T47D (cell line): ENCODE measurements at regions not wholly inside any gene's neighbourhood (a gene's known extent, or its start where the extent isn't known, plus 50 kb on each side); places are given as distances from the start of the nearest gene placed in this dataset.
"Not testable (repeated sequence)": the region's sequence is repeated elsewhere in the genome, so short reads cannot be mapped to it uniquely, and the experiment has no call there.

Experiments
- DNase-seq, 2 experiments: peaks; one replicate each; pipeline versions ENCODE4 v3.0.0 to v3.0.0-alpha.2; 2011 to 2012; ENCODE audit warnings: low read depth in 1 of 2, low spot score in 1 of 2
- JUND ChIP-seq: IDR thresholded peaks from 2 replicates; pipeline ENCODE4 v1.6.1; 2012; ENCODE audit warnings: low read depth
- in situ Hi-C: cut with HindIII; loops from 2 replicates; pipeline ENCODE4 v1.10.0; 2016; ENCODE audit warnings: low sequenced_read_pairs, low pct_unique_long_range_greater_than_20kb

DNA sequence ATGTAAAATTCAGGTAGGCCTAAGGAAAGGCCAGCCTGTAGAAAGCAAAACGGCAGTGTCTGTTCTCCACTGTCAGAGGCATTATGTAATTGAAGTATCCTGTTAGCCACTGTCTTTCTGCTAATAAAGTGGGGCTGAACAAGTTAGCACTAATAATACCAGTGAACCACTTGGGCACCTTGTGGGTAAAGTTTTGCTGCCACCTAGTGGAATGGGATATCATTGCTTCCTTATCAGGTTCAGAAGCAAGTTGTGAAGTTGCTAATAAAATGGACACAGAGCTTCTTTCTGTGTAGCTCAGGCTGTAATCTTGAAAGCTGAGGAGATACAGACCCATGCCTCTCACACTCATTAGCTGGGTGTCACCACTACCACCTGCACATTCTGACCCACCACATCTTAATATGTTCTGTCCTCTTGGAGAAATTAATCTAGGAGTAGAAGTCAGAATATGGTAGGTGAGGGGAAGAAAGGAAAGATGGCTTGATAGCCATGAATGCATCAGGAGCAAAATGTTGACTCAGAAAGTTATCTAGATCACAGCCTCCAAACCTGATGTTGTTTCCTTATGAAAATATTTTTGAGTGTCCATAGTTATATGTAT, 175.1 kb downstream of the SEPTIN7 start:
- TF ChIP-seq JUND, result no peak
- in situ Hi-C loops, result no loop called here
- DNase-seq, result peak; percentile 66 to 86

DNA sequence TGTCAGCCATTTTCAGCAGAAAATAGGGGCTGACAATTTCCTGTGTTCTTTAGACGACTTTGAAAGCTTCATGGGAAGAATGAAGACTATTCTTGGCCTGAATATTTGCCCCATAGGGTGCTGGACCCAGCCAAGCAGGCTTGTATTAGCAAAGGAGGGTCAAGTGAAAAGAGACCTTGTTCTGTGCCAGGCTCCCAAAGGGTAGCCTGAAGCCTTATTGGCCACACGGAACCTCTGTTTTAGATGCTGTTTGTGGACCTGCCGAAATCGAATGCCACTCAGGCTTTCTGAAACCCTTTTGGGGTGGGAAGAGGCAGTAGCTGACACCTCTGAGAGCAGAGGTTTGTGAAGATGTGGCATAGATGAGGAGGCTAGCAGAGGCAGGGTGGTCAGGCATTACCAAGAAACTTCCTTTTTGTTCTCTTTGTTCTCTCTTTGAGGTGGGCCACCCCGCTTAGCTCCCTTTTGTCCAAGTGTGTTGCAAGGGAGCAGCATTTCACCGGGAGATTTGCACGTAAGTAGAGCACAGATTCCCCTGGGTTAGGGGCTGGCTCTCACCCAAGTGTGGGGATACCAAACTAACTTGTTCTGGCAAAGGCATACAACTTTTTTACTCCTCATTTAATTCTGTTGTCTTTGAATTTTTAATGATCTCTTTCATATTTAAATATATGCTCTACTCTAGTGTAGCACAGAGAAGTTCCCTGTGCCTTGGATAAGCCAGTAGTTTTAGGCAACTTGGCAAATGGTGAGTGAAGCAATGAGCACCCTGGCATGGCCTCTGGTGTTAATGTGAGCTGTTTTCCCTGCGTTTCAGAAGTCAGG, 174.0 kb upstream of the EEPD1 start:
- in situ Hi-C loops, DNase-seq: not testable (repeated sequence)

DNA sequence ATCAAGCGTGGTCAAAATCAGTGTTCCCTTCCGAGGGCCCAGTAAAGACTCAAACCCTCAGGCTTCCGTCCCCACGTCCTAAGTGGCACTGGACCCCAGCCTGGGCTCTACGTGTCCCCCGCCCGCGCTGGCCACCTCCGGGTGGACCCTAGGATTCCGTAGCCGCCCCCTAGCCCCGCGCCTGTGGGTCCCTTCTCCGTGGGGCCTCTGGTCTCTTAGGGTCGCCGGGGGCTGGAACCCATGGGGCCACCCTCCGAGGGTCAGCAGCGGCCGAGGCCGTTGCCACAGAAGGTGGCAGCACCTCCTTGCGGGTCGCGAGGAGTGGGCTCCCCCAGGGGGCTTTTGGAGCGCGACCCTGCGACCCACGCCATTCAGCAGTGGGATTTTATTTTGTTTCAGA, 170.5 kb upstream of the EEPD1 start:
- in situ Hi-C loops, result no loop called here
- DNase-seq, result no peak
- no peak for TF ChIP-seq JUND

DNA sequence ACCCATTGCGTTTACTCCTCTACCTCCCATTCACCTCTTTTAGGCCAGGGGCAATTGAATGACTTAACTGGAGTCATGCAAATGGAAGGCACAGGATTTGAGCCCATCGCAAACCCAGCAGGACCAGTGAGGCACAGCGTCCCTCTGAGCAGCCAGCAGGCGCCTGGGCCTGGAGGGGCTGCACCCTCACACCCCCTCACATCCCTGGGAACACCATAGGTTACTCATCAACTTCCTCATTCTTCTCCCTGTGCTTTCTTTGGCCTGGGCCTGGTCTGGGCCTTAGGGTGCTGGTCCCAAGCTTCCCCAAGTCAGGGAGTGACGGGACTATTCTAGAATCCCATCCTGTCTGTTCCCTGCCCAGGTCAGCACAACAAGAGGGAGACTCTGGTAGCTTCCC, 169.4 kb upstream of the EEPD1 start:
- in situ Hi-C loops, result no loop called here
- DNase-seq, result no peak
- TF ChIP-seq JUND, result no peak

DNA sequence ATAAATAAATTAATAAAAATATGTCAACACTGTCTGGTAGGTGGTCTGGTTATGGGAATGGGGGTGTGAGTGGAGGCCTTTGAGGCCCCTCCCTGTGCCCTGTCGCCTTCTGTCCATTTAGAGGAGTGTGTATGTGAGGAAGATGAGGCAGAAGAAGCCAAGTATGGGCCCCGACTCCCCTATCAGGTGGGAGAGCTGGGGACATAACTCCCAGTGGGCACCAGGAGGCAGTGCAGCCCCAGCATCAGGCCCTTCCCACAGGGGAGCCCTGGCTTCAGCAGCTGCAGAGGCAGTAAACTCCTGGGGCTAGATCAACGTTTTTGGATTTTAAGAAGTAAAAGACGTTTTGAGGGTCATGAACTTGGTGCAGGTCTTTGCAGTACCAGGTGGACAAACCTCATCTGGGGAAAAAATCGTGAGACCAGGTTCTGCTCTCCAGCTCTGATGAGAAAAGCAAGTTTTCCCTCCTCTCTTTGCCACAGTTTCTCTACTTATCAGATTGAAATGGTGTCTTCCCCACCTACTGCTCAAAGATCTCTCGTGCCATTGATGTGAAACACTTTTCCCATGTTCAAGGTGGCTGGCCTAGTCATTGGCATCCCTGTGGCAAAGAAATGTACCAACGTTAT, 167.8 kb upstream of the EEPD1 start:
- TF ChIP-seq JUND, result no peak
- in situ Hi-C loops, result no loop called here
- DNase-seq, result peak; percentile 64 to 79

DNA sequence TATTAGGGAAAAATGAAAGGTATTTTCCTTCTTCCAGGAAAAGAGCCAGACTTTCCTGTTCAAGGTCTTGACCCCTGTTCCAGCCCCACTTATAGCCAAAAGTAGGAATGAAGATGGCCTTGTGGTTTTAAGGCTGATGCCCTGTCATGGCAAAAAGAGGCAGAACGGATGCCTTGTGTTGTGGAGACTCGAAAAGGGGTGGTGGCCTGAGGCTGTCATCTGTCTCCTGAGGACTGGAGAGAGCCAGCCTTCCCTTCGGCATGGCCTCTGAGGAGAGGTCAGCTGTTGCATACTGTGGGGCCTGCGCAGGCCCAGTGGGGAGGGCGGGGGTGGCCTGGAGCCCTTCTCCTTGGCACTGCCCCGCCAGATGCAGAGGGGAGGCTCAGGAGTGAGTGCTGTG, 166.0 kb upstream of the EEPD1 start:
- in situ Hi-C loops, result no loop called here
- no peak for TF ChIP-seq JUND
- no peak for DNase-seq

DNA sequence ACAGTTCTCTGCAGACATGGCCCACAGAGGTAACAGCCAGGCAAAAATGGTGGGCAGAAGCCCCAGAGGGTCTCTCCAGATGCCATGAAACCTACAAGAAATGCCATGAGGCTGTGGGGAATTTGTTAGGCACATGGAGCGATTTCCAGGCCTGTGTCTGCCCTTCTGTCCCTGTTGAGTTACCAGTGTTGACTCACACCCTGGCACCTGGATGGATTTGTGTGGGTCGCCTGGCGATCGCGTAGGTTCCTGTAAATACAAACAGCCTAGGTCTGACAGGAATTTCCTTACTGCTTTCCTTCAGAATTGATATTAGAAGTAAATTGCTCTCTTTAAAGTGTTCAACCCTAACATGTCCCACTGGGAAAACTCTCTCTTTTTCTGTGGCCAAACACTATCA, 164.9 kb upstream of the EEPD1 start:
- in situ Hi-C loops, result no loop called here
- DNase-seq, result no peak
- no peak for TF ChIP-seq JUND

DNA sequence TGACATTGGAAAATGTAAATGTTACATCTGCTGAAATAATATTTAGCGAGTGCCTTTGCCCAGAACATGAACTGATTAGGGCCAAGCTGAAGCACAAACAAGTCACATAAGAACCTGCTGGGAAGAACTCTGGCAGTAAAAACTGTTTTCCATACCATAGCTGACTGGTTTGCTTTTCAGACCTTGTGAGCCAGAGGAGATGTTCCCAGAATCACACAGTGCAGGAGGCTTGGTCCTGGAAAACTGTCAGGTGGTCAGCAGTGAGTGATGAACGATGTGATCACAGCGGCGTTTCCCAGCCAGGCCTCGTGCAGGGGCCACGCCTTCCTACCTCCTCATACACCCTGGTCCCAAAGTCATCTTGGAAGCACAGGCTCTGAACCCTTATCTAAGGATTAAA, 164.2 kb upstream of the EEPD1 start:
- no peak for DNase-seq
- no peak for TF ChIP-seq JUND
- in situ Hi-C loops, result no loop called here

DNA sequence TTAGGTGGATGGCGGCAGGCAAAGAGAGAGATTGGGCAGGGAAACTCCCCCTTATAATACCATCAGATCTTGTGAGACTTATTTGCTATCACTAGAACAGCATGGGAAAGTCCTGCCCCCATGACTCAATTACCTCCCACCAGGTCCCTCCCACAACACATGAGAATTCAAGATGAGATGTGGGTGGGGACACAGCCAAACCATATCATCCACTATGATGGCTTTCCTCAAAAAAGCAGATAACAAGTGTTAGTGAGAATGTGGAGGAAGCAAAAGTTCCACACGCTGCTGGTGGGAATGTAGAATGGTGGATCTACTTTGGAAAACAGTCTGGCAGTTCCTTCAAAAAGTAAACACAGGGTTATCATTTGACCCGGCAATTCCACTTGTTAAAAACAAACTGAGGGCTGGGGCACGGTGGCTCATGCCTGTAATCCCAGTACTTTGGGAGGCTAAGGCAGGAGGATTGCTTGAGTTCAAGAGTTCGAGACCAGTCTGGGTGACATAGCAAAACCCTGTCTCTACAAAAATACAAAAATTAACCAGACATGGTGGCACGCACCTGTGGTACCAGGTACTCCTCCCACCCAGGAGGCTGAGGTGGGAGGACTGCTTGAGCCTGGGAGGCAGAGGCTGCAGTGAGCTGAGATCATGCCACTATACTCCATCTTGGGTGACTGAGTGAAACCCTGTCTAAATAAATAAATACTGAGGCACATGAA, 161.4 kb upstream of the EEPD1 start:
- no peak for TF ChIP-seq JUND
- no peak for DNase-seq
- in situ Hi-C loops, result no loop called here

DNA sequence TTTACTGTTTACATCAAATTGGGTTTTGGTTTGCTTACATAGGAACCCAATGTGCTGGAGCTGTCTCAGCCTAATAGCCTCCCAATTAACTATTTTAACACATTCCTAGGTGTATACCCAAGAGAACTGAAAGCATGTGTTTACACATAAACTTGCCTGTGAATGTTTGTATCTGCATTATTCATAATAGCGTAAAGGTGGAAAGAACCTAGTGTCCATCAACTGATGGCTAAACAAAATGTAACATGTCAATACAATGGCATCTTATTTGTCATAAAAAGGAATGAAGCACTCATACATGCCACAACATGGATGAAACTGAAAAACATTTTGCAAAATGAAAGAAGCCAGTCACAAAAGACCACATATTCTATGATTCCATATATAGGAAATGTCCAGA, 160.6 kb upstream of the EEPD1 start:
- no peak for DNase-seq
- in situ Hi-C loops, result no loop called here
- TF ChIP-seq JUND, result no peak

DNA sequence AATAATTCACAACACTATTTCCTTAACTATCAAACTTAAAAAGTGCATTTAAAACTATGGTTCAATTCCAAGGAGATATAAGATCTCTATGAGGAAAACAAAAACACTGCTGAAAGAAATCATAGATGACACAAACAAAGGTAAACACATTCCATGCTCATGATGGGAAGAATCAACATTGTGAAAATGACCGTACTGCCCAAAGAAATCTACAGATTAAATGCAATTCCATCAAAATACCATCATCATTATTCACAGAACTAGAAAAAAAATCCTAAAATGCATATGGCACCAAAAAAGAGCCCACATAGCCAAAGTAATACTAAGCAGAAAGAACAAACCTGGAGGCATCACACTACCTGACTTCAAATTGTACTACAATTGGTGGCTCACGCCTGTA, 159.9 kb upstream of the EEPD1 start:
- in situ Hi-C loops, result no loop called here
- no peak for DNase-seq
- TF ChIP-seq JUND, result no peak

DNA sequence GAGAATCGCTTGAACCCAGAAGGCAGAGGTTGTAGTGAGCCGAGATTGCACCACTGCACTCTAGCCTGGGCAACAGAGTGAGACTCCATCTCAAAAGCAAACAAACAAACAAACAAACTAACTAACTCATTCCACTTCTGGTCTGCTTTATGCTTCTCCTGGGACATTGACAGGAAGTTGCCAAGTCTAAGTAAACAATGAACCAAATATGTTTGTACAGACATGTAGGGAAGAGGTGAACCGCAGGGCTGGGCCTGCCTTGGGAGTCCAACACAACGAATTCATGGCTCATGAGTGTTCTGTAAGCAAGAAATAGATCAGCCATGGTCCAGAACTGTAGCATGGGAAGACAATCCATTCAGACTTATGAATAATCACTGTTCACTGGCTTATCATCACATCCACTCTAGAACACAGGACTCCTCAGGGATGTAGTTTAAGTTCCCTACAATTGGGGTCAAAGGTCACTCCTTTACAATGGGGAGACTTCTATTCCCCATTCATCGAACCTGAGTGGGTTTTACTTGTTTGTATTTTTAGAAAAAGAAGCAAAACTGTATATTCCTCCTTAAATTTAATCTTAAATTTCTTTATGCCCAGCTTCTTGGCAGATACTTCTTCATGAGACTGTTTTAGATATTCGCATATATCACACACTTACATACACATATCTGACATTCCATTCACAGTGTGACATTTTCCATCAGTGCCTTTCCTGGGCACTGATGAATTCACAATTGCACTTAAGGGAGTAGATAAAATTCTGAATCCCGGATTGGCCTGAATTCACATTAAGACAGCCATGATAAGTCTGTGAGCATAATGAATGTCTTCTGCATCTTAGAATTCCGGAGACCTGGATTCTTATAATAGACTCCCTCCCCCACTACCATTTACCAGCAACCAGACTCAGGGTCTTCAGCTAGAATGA, 159.1 kb upstream of the EEPD1 start:
- no peak for TF ChIP-seq JUND
- in situ Hi-C loops, result no loop called here
- DNase-seq, result peak in 1 of 2 experiments; percentile 30
